HEK293 (cell line): ENCODE measurements at regions not wholly inside any gene's neighbourhood (a gene's known extent, or its start where the extent isn't known, plus 50 kb on each side); places are given as distances from the start of the nearest gene placed in this dataset.

Source experiments
- CTCF ChIA-PET: fragments of 350-600 bp; formaldehyde crosslinking; extraction: SDS; loops from one replicate; lab custom pipeline; 2021; ENCODE audit warnings: antibody characterized with exemption; lab: Yijun Ruan, JAX
- POLR2A ChIA-PET: fragments of 300-600 bp; formaldehyde crosslinking; extraction: SDS; loops from one replicate; lab custom pipeline; 2020; ENCODE audit warnings: antibody characterized with exemption, inconsistent platforms; lab: Yijun Ruan, JAX
- H3K27ac ChIP-seq: fragments of 200-500 bp; sonication (Bioruptor generic); 2 replicates; pipeline ENCODE4 v1.5.1; 2014; ENCODE audit warnings: low read depth, low read length, control low read depth, inconsistent platforms; ENCODE audit errors: extremely low read depth
- H3K36me3 ChIP-seq, 2 experiments: fragments of 200-500 bp in 1 of 2; sonication (Bioruptor generic) in 1 of 2; 1 replicate in 1 of 2; 2 replicates in 1 of 2; pipeline ENCODE4 v1.5.1; 2014 to 2017; ENCODE audit warnings: inconsistent platforms in 2 of 2, low read length in 2 of 2; ENCODE audit not compliant: control insufficient read depth in 2 of 2, insufficient read depth in 1 of 2
- H3K4me1 ChIP-seq: fragments of 200-500 bp; sonication (Bioruptor generic); 2 replicates; pipeline ENCODE4 v1.5.1; 2014; ENCODE audit warnings: mild to moderate bottlenecking, low read length, inconsistent platforms; ENCODE audit not compliant: control insufficient read depth, insufficient read depth
- H3K4me3 ChIP-seq: 2 replicates; pipeline ENCODE4 v1.5.1; 2011; ENCODE audit warnings: low read depth, mild to moderate bottlenecking, control low read depth, low read length, moderate library complexity
- H3K9me3 ChIP-seq: fragments of 200-500 bp; sonication (Bioruptor generic); 2 replicates; pipeline ENCODE4 v1.5.1; 2014; ENCODE audit warnings: low read depth, low read length, inconsistent platforms; ENCODE audit not compliant: control insufficient read depth, insufficient read depth
- KLF1 ChIP-seq: fragments of 450-650 bp; formaldehyde crosslinking; IDR thresholded peaks from 2 replicates; pipeline ENCODE4 v1.5.1; 2016; ENCODE audit warnings: missing biosample characterization, missing genetic modification characterization
- KLF10 ChIP-seq: fragments of 450-650 bp; IDR thresholded peaks from 2 replicates; pipeline ENCODE4 v1.5.1; 2018; ENCODE audit warnings: missing biosample characterization, mild to moderate bottlenecking, missing genetic modification characterization
- TCF7L2 ChIP-seq: IDR thresholded peaks from 2 replicates; pipeline ENCODE4 v1.6.1; 2011; ENCODE audit warnings: low read depth, mild to moderate bottlenecking, inconsistent platforms, low read length, moderate library complexity, borderline replicate concordance
- ZBTB17 ChIP-seq: fragments of 450-650 bp; formaldehyde crosslinking; IDR thresholded peaks from 2 replicates; pipeline ENCODE4 v1.5.1; 2016; ENCODE audit warnings: missing biosample characterization, missing genetic modification characterization
- ZNF155 ChIP-seq: fragments of 450-650 bp; formaldehyde crosslinking; IDR thresholded peaks from 2 replicates; pipeline ENCODE4 v1.5.1; 2016; ENCODE audit warnings: missing biosample characterization, missing genetic modification characterization
- ZNF169 ChIP-seq: fragments of 450-650 bp; formaldehyde crosslinking; IDR thresholded peaks from 2 replicates; pipeline ENCODE4 v1.5.1; 2016; ENCODE audit warnings: missing biosample characterization, missing genetic modification characterization
- ZNF292 ChIP-seq: fragments of 450-650 bp; formaldehyde crosslinking; IDR thresholded peaks from 2 replicates; pipeline ENCODE4 v1.5.1; 2016; ENCODE audit warnings: low read depth, missing biosample characterization, missing genetic modification characterization, borderline replicate concordance
- ZNF610 ChIP-seq: fragments of 450-650 bp; formaldehyde crosslinking; IDR thresholded peaks from 2 replicates; pipeline ENCODE4 v1.5.1; 2016; ENCODE audit warnings: missing biosample characterization, missing genetic modification characterization, borderline replicate concordance
- ZNF664 ChIP-seq: fragments of 450-650 bp; formaldehyde crosslinking; IDR thresholded peaks from 2 replicates; pipeline ENCODE4 v1.5.1; 2016; ENCODE audit warnings: missing biosample characterization, missing genetic modification characterization
- ZNF777 ChIP-seq: fragments of 450-650 bp; formaldehyde crosslinking; IDR thresholded peaks from 2 replicates; pipeline ENCODE4 v1.5.1; 2017; ENCODE audit warnings: missing biosample characterization, missing genetic modification characterization, borderline replicate concordance
- ZNF791 ChIP-seq: fragments of 450-650 bp; formaldehyde crosslinking; IDR thresholded peaks from 2 replicates; pipeline ENCODE4 v1.5.1; 2016; ENCODE audit warnings: missing biosample characterization, missing genetic modification characterization
- ZNF830 ChIP-seq: fragments of 450-650 bp; IDR thresholded peaks from 2 replicates; pipeline ENCODE4 v1.5.0; 2018; ENCODE audit warnings: missing biosample characterization, missing genetic modification characterization, low read depth, mild to moderate bottlenecking, moderate library complexity
- ZSCAN4 ChIP-seq: fragments of 450-650 bp; formaldehyde crosslinking; IDR thresholded peaks from 2 replicates; pipeline ENCODE4 v1.5.1; 2017; ENCODE audit warnings: missing biosample characterization, missing genetic modification characterization
- ZSCAN5A ChIP-seq: fragments of 450-650 bp; formaldehyde crosslinking; IDR thresholded peaks from 2 replicates; pipeline ENCODE4 v1.5.1; 2016; ENCODE audit warnings: missing biosample characterization, missing genetic modification characterization
- TF ChIP-seq, protein P1 (sequence below): fragments of 450-650 bp; formaldehyde crosslinking; IDR thresholded peaks from 2 replicates; pipeline ENCODE4 v1.5.0; 2017; ENCODE audit warnings: missing biosample characterization, missing genetic modification characterization, borderline replicate concordance
- TF ChIP-seq, protein P2 (sequence below): fragments of 450-650 bp; formaldehyde crosslinking; IDR thresholded peaks from 2 replicates; pipeline ENCODE4 v1.5.1; 2016; ENCODE audit warnings: missing biosample characterization, missing genetic modification characterization, borderline replicate concordance
- TF ChIP-seq, protein P3 (sequence below): fragments of 450-650 bp; formaldehyde crosslinking; IDR thresholded peaks from 2 replicates; pipeline ENCODE4 v1.5.1; 2016; ENCODE audit warnings: missing biosample characterization, missing genetic modification characterization
- TF ChIP-seq, protein P4 (sequence below): fragments of 450-650 bp; formaldehyde crosslinking; IDR thresholded peaks from 2 replicates; pipeline ENCODE4 v1.5.1; 2017; ENCODE audit warnings: missing biosample characterization, missing genetic modification characterization
- TF ChIP-seq, protein P5 (sequence below): fragments of 450-650 bp; formaldehyde crosslinking; IDR thresholded peaks from 2 replicates; pipeline ENCODE4; 2016; ENCODE audit warnings: missing biosample characterization, missing genetic modification characterization

DNA sequence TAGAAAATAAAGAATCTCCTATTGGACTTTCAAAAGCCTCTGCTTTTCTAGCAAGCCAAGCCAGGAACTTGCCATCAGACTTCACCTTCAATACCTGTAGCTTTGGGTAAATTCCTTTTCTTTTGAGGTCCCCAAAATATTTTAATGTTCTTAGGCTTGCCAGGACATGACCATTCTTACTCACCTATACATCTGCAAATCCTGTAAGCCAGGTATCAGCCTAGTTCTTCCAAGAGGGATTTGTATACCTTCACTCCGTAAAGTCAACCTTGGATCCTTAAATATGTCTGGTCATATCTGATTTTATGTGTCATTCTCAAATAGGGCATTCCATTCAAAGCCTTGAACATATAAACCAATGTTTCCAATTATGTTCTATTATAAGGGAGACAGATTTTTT lies 210.6 kb upstream of the CELF2 start:
- ChIA-PET CTCF (no interaction called here), POLR2A (no interaction called here)
- no peak overlapping the region for H3K4me3 ChIP-seq
- no peaks in the 10 kb centered on the region for H3K4me1 ChIP-seq
- TF ChIP-seq ZNF610 (tag by site-specific recombination) (no peak), KLF1 (tag by site-specific recombination) (no peak), ZNF777 (tag by site-specific recombination) (no peak), ZNF791 (tag by site-specific recombination) (no peak)
- TF ChIP-seq, protein P1, sequence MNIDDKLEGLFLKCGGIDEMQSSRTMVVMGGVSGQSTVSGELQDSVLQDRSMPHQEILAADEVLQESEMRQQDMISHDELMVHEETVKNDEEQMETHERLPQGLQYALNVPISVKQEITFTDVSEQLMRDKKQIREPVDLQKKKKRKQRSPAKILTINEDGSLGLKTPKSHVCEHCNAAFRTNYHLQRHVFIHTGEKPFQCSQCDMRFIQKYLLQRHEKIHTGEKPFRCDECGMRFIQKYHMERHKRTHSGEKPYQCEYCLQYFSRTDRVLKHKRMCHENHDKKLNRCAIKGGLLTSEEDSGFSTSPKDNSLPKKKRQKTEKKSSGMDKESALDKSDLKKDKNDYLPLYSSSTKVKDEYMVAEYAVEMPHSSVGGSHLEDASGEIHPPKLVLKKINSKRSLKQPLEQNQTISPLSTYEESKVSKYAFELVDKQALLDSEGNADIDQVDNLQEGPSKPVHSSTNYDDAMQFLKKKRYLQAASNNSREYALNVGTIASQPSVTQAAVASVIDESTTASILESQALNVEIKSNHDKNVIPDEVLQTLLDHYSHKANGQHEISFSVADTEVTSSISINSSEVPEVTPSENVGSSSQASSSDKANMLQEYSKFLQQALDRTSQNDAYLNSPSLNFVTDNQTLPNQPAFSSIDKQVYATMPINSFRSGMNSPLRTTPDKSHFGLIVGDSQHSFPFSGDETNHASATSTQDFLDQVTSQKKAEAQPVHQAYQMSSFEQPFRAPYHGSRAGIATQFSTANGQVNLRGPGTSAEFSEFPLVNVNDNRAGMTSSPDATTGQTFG (tag by site-specific recombination): no peak
- H3K9me3 ChIP-seq: no peaks in the 10 kb centered on the region
- no peaks in the 10 kb centered on the region for H3K36me3 ChIP-seq
- H3K27ac ChIP-seq: no peak overlapping the region

GRCh38 chr10:10811562-10811961 lies 206.1 kb upstream of the CELF2 start:
- Histone ChIP-seq H3K9me3 (no peaks in the 10 kb centered on the region), H3K36me3 (no peaks in the 10 kb centered on the region), H3K27ac (no peak overlapping the region), H3K4me1 (no peaks in the 10 kb centered on the region), H3K4me3 (no peak overlapping the region)
- ChIA-PET POLR2A (no interaction called here), CTCF (no interaction called here)
- TF ChIP-seq, protein P2, sequence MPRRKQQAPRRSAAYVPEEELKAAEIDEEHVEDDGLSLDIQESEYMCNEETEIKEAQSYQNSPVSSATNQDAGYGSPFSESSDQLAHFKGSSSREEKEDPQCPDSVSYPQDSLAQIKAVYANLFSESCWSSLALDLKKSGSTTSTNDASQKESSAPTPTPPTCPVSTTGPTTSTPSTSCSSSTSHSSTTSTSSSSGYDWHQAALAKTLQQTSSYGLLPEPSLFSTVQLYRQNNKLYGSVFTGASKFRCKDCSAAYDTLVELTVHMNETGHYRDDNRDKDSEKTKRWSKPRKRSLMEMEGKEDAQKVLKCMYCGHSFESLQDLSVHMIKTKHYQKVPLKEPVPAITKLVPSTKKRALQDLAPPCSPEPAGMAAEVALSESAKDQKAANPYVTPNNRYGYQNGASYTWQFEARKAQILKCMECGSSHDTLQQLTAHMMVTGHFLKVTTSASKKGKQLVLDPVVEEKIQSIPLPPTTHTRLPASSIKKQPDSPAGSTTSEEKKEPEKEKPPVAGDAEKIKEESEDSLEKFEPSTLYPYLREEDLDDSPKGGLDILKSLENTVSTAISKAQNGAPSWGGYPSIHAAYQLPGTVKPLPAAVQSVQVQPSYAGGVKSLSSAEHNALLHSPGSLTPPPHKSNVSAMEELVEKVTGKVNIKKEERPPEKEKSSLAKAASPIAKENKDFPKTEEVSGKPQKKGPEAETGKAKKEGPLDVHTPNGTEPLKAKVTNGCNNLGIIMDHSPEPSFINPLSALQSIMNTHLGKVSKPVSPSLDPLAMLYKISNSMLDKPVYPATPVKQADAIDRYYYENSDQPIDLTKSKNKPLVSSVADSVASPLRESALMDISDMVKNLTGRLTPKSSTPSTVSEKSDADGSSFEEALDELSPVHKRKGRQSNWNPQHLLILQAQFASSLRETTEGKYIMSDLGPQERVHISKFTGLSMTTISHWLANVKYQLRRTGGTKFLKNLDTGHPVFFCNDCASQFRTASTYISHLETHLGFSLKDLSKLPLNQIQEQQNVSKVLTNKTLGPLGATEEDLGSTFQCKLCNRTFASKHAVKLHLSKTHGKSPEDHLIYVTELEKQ (tag by site-specific recombination): no peak
- TF ChIP-seq ZBTB17 (tag by site-specific recombination): no peak
- no peak for TF ChIP-seq ZNF830
- TF ChIP-seq, protein P3, sequence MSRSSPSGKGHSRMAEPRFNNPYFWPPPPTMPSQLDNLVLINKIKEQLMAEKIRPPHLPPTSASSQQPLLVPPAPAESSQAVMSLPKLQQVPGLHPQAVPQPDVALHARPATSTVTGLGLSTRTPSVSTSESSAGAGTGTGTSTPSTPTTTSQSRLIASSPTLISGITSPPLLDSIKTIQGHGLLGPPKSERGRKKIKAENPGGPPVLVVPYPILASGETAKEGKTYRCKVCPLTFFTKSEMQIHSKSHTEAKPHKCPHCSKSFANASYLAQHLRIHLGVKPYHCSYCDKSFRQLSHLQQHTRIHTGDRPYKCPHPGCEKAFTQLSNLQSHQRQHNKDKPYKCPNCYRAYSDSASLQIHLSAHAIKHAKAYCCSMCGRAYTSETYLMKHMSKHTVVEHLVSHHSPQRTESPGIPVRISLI (tag by site-specific recombination): no peak
- TF ChIP-seq ZNF169 (tag by site-specific recombination): no peak
- no peak for TF ChIP-seq TCF7L2
- TF ChIP-seq, protein P4, sequence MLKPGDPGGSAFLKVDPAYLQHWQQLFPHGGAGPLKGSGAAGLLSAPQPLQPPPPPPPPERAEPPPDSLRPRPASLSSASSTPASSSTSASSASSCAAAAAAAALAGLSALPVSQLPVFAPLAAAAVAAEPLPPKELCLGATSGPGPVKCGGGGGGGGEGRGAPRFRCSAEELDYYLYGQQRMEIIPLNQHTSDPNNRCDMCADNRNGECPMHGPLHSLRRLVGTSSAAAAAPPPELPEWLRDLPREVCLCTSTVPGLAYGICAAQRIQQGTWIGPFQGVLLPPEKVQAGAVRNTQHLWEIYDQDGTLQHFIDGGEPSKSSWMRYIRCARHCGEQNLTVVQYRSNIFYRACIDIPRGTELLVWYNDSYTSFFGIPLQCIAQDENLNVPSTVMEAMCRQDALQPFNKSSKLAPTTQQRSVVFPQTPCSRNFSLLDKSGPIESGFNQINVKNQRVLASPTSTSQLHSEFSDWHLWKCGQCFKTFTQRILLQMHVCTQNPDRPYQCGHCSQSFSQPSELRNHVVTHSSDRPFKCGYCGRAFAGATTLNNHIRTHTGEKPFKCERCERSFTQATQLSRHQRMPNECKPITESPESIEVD (tag by site-specific recombination): no peak
- no peak for TF ChIP-seq ZNF155 (tag by site-specific recombination)
- no peak for TF ChIP-seq ZSCAN4 (tag by site-specific recombination)
- TF ChIP-seq ZNF610 (tag by site-specific recombination): no peak
- TF ChIP-seq ZSCAN5A (tag by site-specific recombination): no peak
- no peak for TF ChIP-seq ZNF664 (tag by site-specific recombination)
- TF ChIP-seq, protein P5, sequence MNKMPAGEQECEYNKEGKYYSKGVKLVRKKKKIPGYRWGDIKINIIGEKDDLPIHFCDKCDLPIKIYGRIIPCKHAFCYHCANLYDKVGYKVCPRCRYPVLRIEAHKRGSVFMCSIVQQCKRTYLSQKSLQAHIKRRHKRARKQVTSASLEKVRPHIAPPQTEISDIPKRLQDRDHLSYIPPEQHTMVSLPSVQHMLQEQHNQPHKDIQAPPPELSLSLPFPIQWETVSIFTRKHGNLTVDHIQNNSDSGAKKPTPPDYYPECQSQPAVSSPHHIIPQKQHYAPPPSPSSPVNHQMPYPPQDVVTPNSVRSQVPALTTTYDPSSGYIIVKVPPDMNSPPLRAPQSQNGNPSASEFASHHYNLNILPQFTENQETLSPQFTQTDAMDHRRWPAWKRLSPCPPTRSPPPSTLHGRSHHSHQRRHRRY (tag by site-specific recombination): no peak
- no peak for TF ChIP-seq KLF10 (tag by site-specific recombination)
- TF ChIP-seq ZNF292 (tag by site-specific recombination): no peak
